Hepatocyte (in vitro differentiated cells): ENCODE measurements at regions not wholly inside any gene's neighbourhood (a gene's known extent, or its start where the extent isn't known, plus 50 kb on each side); places are given as distances from the start of the nearest gene placed in this dataset.

Experiments
- DNase-seq: peaks from one replicate; pipeline ENCODE4 v3.0.0-alpha.2; 2016; ENCODE audit warnings: low spot score
- H2AFZ ChIP-seq: fragments of 200-600 bp; sonication (generic); 2 replicates; pipeline ENCODE4 v1.6.0; 2016; ENCODE audit warnings: antibody characterized with exemption, mild to moderate bottlenecking
- H3K27ac ChIP-seq: fragments of 200-600 bp; sonication (generic); 2 replicates; pipeline ENCODE4 v1.5.1; 2016; ENCODE audit warnings: mild to moderate bottlenecking
- H3K27me3 ChIP-seq: fragments of 200-600 bp; sonication (generic); 2 replicates; pipeline ENCODE4 v1.6.1; 2016
- H3K36me3 ChIP-seq: fragments of 200-600 bp; sonication (generic); replicated peaks from 2 replicates; pipeline ENCODE4 v1.5.1; 2016; ENCODE audit warnings: low read depth; ENCODE audit not compliant: insufficient read depth
- H3K4me1 ChIP-seq: fragments of 200-600 bp; sonication (generic); 2 replicates; pipeline ENCODE4 v1.5.1; 2016; ENCODE audit warnings: mild to moderate bottlenecking, moderate library complexity; ENCODE audit not compliant: insufficient read depth
- H3K4me2 ChIP-seq: fragments of 200-600 bp; sonication (generic); 2 replicates; pipeline ENCODE4 v1.6.0; 2016
- H3K4me3 ChIP-seq: fragments of 200-600 bp; sonication (generic); 2 replicates; pipeline ENCODE4 v1.5.1; 2016; ENCODE audit warnings: mild to moderate bottlenecking
- H3K79me2 ChIP-seq: fragments of 200-600 bp; sonication (generic); 2 replicates; pipeline ENCODE4 v1.6.0; 2017; ENCODE audit warnings: mild to moderate bottlenecking
- H3K9me2 ChIP-seq: fragments of 200-600 bp; sonication (generic); replicated peaks from 2 replicates; pipeline ENCODE4 v1.6.0; 2017; ENCODE audit warnings: mild to moderate bottlenecking; ENCODE audit not compliant: insufficient read depth
- H3K9me3 ChIP-seq: fragments of 200-600 bp; sonication (generic); 2 replicates; pipeline ENCODE4 v1.5.1; 2016; ENCODE audit warnings: low read depth, mild to moderate bottlenecking
- H4K20me1 ChIP-seq: fragments of 200-600 bp; sonication (generic); 2 replicates; pipeline ENCODE4 v1.6.0; 2016; ENCODE audit warnings: mild to moderate bottlenecking; ENCODE audit not compliant: insufficient read depth, poor library complexity, severe bottlenecking
- EZH2 ChIP-seq: fragments of 200-600 bp; sonication (generic); IDR thresholded peaks from 2 replicates; pipeline ENCODE4 v1.6.1; 2016; ENCODE audit warnings: antibody characterized with exemption, mild to moderate bottlenecking, borderline replicate concordance
- EZH2phosphoT487 ChIP-seq: fragments of 200-600 bp; sonication (generic); IDR thresholded peaks from one replicate; pipeline ENCODE4 v1.6.1; 2018; ENCODE audit warnings: antibody characterized with exemption, mild to moderate bottlenecking, low read depth, moderate library complexity; ENCODE audit not compliant: unreplicated experiment, severe bottlenecking
- WGBS: methylation state at CpG from one replicate; pipeline ENCODE4 v1.1.6; 2016; ENCODE audit warnings: low lambda C conversion rate; ENCODE audit errors: missing lambda C conversion rate; 5-methylcytosine and 5-hydroxymethylcytosine counted together
- TF ChIP-seq, protein P1 (sequence below): fragments of 200-600 bp; sonication (generic); IDR thresholded peaks from 2 replicates; pipeline ENCODE4 v1.5.1; 2016; ENCODE audit warnings: antibody characterized with exemption, mild to moderate bottlenecking; ENCODE audit not compliant: poor library complexity

DNA sequence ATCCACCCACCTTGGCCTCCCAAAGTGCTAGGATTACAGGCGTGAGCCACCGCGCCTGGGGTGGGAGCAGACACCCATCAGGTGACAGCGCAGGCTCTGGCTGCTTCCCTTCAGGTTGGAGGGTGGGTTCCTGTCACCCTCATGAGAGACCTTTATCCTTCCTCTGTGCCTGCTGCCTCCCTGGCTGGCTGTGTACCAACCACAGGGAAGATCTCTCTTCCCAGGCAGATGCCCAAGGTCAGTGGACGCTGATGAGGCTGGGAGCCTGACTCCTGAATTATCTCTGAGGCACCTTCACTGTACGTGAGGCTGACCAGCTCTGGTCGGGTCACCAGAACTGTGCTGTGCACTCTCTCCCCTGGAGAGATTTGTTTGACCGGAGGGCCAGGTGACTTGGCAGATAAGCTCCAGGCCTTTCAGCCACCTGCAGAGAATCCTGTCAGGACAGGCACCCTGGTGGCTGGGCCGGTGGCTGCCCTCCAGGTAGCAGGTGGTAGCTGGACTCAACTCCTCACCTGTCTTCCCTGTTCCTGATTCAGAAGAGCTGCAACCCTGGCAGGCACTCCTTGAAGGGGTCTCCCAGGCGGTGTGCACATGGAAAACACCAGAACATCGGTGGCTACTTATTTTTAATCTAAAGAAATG is 251.9 kb downstream of the GLRX3 start:
- H3K4me3 ChIP-seq: no peak overlapping the region
- no peak overlapping the region for H3K27ac ChIP-seq
- H3K9me3 ChIP-seq: no peaks in the 10 kb centered on the region
- no peaks in the 10 kb centered on the region for H3K36me3 ChIP-seq
- H3K4me1 ChIP-seq: no peaks in the 10 kb centered on the region
- WGBS: 70% methylated on average over 11 of the region's 11 CpGs
- H3K9me2 ChIP-seq: no peaks in the 10 kb centered on the region
- H3K27me3 ChIP-seq: no peaks in the 10 kb centered on the region
- no peaks in the 10 kb centered on the region for H3K79me2 ChIP-seq
- H3K4me2 ChIP-seq: no peak overlapping the region
- TF ChIP-seq EZH2phosphoT487: no peak
- TF ChIP-seq EZH2: no peak
- TF ChIP-seq, protein P1, sequence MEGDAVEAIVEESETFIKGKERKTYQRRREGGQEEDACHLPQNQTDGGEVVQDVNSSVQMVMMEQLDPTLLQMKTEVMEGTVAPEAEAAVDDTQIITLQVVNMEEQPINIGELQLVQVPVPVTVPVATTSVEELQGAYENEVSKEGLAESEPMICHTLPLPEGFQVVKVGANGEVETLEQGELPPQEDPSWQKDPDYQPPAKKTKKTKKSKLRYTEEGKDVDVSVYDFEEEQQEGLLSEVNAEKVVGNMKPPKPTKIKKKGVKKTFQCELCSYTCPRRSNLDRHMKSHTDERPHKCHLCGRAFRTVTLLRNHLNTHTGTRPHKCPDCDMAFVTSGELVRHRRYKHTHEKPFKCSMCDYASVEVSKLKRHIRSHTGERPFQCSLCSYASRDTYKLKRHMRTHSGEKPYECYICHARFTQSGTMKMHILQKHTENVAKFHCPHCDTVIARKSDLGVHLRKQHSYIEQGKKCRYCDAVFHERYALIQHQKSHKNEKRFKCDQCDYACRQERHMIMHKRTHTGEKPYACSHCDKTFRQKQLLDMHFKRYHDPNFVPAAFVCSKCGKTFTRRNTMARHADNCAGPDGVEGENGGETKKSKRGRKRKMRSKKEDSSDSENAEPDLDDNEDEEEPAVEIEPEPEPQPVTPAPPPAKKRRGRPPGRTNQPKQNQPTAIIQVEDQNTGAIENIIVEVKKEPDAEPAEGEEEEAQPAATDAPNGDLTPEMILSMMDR: no peak
- H2AFZ ChIP-seq: no peak overlapping the region
- DNase-seq: no peak
- no peaks in the 10 kb centered on the region for H4K20me1 ChIP-seq

DNA sequence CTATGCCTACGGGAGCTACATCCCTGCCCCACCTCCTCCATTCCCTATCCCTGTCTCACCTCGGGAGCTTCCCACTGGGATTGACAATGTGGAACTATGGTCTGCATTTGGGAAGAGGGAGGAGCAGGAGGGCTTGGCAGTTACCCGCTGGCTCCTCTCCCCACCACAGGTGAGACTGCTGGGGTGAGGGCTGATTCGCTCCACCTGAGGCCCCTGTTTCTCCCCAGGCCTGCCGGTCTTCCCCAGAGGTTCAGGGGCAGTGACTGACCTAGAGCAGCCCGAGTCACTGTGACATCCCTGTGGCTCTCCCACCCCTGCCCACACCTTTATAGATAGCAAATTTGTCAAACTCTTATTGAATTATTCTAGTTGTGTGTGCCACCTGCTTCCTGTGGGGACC is 252.6 kb downstream of the GLRX3 start:
- Histone ChIP-seq H3K79me2 (no peaks in the 10 kb centered on the region), H3K36me3 (no peaks in the 10 kb centered on the region), H3K27ac (no peak overlapping the region), H3K4me3 (no peak overlapping the region), H3K4me2 (no peak overlapping the region), H3K27me3 (no peaks in the 10 kb centered on the region), H4K20me1 (no peaks in the 10 kb centered on the region), H3K9me3 (no peaks in the 10 kb centered on the region), H3K9me2 (no peaks in the 10 kb centered on the region), H2AFZ (no peak overlapping the region), H3K4me1 (no peaks in the 10 kb centered on the region)
- no peak for DNase-seq
- TF ChIP-seq EZH2phosphoT487: no peak
- TF ChIP-seq EZH2: no peak
- TF ChIP-seq, protein P1: no peak
- 76% methylated on average over 6 of the region's 6 CpGs for WGBS

DNA sequence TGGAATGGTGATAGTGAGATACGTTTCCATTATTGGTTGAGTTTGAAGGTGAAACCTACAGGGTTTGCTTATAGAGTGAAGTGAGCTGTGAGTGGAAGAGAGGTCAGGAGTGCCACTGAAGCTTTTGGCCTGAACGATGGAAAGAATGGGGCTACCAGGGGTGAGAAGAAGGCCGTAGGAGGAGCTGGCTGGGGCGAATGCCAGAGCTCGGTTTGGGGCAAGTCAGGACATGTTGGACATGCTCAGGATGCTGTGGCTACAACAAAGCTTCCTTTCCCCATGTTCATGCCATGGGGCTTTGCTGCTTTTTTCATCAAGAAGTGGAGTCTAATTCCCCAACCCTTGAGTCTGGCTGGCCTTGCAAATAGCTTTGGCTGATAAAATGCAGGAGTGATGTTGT is 253.7 kb downstream of the GLRX3 start:
- no peaks in the 10 kb centered on the region for H3K27me3 ChIP-seq
- no peak overlapping the region for H2AFZ ChIP-seq
- H3K79me2 ChIP-seq: no peaks in the 10 kb centered on the region
- no peaks in the 10 kb centered on the region for H4K20me1 ChIP-seq
- H3K4me1 ChIP-seq: no peaks in the 10 kb centered on the region
- H3K36me3 ChIP-seq: no peaks in the 10 kb centered on the region
- no peak overlapping the region for H3K4me2 ChIP-seq
- TF ChIP-seq, protein P1: no peak
- TF ChIP-seq EZH2 (no peak), EZH2phosphoT487 (no peak)
- no peak for DNase-seq
- H3K4me3 ChIP-seq: no peak overlapping the region
- H3K9me2 ChIP-seq: no peaks in the 10 kb centered on the region
- 74% methylated on average over 5 of the region's 5 CpGs for WGBS
- H3K9me3 ChIP-seq: no peaks in the 10 kb centered on the region
- no peak overlapping the region for H3K27ac ChIP-seq
